GM19099 (cell line): ENCODE measurements at regions not wholly inside any gene's neighbourhood (a gene's known extent, or its start where the extent isn't known, plus 50 kb on each side); places are given as distances from the start of the nearest gene placed in this dataset.

Experiments
- POLR2A ChIP-seq: IDR thresholded peaks from 3 replicates; pipeline ENCODE4 v1.6.1; 2011; ENCODE audit warnings: low read depth; ENCODE audit not compliant: insufficient read length; ENCODE audit errors: extremely low read depth

- no peak for TF ChIP-seq POLR2A
Observed at GRCh38 chr3:557972-558371, 361.4 kb downstream of the CHL1 start.

GRCh38 chr3:567488-568185, 371.1 kb downstream of the CHL1 start:
- TF ChIP-seq POLR2A: no peak

GRCh38 chr3:621714-622113, 425.2 kb downstream of the CHL1 start:
- no peak for TF ChIP-seq POLR2A

- no peak for TF ChIP-seq POLR2A
Observed at GRCh38 chr3:622314-622713, 425.8 kb downstream of the CHL1 start.

GRCh38 chr3:623914-624545, 427.5 kb downstream of the CHL1 start:
- TF ChIP-seq POLR2A: no peak

- no peak for TF ChIP-seq POLR2A
Observed at GRCh38 chr3:632571-633170, 436.1 kb downstream of the CHL1 start.

DNA sequence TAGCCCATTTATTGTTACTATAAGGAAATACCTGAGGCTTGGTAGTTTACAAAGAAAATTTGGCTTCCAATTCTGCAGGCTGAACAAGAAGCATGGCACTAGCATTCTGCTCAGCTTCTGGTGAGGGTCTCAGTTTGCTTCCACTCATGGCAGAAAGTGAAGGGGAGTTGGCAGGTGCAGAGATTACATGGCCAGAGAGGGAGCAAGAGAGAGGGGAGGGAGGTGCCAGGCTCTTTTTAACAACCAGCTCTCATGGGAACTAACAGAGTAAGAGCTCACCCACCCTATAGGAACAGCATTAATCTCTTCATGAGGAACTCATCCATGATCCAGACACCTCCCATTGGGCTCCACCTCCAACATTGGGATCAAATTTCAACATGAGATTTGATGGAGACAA, 437.9 kb downstream of the CHL1 start:
- TF ChIP-seq POLR2A: no peak

DNA sequence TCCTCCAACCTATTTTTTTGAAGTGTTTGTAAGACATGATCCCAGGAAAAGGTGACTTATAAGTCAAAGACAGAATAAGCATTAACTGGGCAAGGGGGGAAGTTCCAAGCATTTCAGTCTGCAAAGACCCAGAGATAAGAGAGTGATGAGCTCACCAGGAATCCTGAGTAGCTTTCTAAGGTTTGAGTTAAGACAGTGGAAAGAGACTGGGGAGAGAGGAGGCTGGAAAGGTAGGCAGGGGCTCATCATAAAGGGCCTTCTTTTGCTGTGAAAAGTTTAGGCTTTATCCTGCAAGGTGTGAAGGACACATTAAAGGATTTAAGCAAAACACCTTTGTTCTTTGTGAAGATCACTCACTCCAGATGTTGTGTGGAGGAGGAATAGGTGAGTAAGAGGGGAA, 438.8 kb downstream of the CHL1 start:
- no peak for TF ChIP-seq POLR2A

DNA sequence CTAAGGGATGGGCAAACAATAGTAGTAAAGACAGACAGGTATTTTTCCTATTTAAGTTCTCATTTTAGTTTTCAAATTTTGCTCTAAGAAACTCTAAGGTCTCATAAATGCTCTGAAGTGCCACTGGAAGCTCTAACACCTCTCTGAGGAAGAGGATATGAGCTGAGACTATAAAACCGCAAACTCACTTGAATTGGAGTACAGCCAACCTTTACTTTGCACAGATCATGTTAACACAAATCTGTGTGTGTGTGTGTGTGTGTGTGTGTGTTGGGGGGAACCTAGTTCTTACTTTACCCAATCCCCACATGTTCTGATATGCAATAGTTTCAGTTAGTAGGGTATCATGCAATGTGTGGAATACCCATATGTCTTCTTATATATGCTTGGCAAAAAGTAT, 446.8 kb downstream of the CHL1 start:
- TF ChIP-seq POLR2A: no peak

GRCh38 chr3:655824-656223, 437.0 kb upstream of the CNTN6 start:
- no peak for TF ChIP-seq POLR2A

DNA sequence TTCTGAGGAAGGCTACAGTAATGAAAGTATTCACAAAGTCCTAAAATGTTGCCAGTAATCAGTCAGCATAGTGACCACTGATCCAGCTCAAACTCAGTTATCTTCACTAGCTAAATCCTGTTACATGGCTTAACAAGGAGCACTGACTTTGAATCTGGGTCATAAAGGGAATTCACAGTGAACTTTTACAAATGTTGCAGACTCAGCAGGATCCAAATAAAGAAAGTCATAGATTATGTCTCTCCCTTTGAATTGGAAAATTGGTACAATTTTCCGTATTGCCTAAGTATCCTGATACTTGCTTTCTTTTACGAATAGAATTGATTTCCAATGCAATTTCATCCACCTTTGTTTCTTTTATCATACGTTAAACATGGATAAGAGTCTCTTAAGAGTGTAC, 431.5 kb upstream of the CNTN6 start:
- no peak for TF ChIP-seq POLR2A

DNA sequence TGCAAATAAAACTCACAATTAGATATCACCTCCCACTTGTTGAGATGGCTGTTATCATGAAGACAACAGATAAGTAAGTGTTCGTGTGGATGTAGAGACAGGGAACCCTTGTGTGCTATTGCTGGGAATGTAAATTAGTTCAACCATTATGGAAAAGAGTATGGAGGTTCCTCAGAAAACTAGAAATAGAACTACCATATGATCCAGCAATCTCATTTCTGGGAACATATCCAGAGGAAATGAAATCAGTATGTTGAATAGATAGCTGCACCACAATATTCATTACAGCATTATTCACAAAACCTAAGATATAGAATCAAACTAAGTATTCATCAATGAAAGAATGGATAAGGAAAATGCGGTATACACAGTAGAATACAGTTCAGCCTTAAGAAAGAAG, 418.7 kb upstream of the CNTN6 start:
- no peak for TF ChIP-seq POLR2A

- no peak for TF ChIP-seq POLR2A
Observed at GRCh38 chr3:675846-676245, 417.0 kb upstream of the CNTN6 start.

- TF ChIP-seq POLR2A: no peak
Observed at GRCh38 chr3:683770-684169, 409.1 kb upstream of the CNTN6 start.

DNA sequence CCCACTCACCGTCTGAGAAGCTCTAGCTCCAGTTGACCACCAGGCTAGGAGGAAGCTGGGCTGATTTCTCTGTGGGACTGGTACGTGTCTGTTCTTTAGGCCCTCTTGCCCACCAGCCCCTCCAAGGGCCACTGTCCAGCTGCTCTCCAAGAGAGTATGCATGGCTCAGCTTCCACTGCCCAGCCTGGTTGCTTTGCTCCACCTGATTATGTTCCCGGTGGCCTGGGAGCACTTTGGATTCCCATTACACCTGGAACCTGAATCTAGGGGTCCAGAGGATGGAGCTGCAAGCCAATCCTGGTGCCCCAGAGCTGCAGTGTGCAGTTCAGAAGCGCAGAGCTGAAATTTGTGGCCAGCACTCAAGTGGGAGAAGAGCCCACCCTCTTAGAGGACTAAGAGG, 402.1 kb upstream of the CNTN6 start:
- TF ChIP-seq POLR2A: no peak

GRCh38 chr3:700514-700913, 392.3 kb upstream of the CNTN6 start:
- TF ChIP-seq POLR2A: no peak
